Trophoblast cell (in vitro differentiated cells and primary cell): ENCODE measurements at regions not wholly inside any gene's neighbourhood (a gene's known extent, or its start where the extent isn't known, plus 50 kb on each side); places are given as distances from the start of the nearest gene placed in this dataset.

ENCODE experiments used
- DNase-seq, 2 donors: peaks; one replicate each; pipeline ENCODE4 v3.0.0-alpha.2; 2016
- H2AFZ ChIP-seq: 2 replicates; pipeline ENCODE4 v1.6.1; 2013; ENCODE audit warnings: low read length, moderate library complexity, mild to moderate bottlenecking; ENCODE audit not compliant: insufficient read depth, poor library complexity
- H2AK5ac ChIP-seq: 2 replicates; pipeline ENCODE4 v1.6.1; 2013; ENCODE audit warnings: mild to moderate bottlenecking, low read length
- H2BK120ac ChIP-seq: 2 replicates; pipeline ENCODE4 v1.6.1; 2013; ENCODE audit warnings: low read length, mild to moderate bottlenecking, moderate library complexity; ENCODE audit not compliant: insufficient read depth, poor library complexity
- H2BK12ac ChIP-seq: 2 replicates; pipeline ENCODE4 v1.6.1; 2013; ENCODE audit warnings: mild to moderate bottlenecking, low read length, moderate library complexity
- H2BK5ac ChIP-seq: 2 replicates; pipeline ENCODE4 v1.6.1; 2013; ENCODE audit warnings: low read length, low read depth, moderate library complexity, mild to moderate bottlenecking; ENCODE audit not compliant: poor library complexity
- H3K14ac ChIP-seq: 2 replicates; pipeline ENCODE4 v1.6.1; 2013; ENCODE audit warnings: mild to moderate bottlenecking, low read length
- H3K18ac ChIP-seq: 2 replicates; pipeline ENCODE4 v1.6.1; 2013; ENCODE audit warnings: mild to moderate bottlenecking, low read length
- H3K23ac ChIP-seq: 2 replicates; pipeline ENCODE4 v1.6.1; 2013; ENCODE audit warnings: low read length
- H3K27ac ChIP-seq: 2 replicates; pipeline ENCODE4 v1.5.1; 2013; ENCODE audit warnings: low read depth, mild to moderate bottlenecking, inconsistent platforms, low read length, moderate library complexity
- H3K27me3 ChIP-seq: 2 replicates; pipeline ENCODE4 v1.6.1; 2013; ENCODE audit warnings: inconsistent platforms, mild to moderate bottlenecking, low read length, moderate library complexity; ENCODE audit not compliant: insufficient read depth
- H3K36me3 ChIP-seq, 2 experiments: 1 replicate in 1 of 2; 2 replicates in 1 of 2; pipeline ENCODE4 v1.6.1; 2013; ENCODE audit warnings: low read length in 2 of 2, mild to moderate bottlenecking in 2 of 2, moderate library complexity in 1 of 2; ENCODE audit not compliant: insufficient read depth in 2 of 2, control insufficient read depth in 1 of 2
- H3K4ac ChIP-seq: 2 replicates; pipeline ENCODE4 v1.6.1; 2013; ENCODE audit warnings: low read depth, mild to moderate bottlenecking, low read length, moderate library complexity
- H3K4me1 ChIP-seq, 2 experiments: 1 replicate in 1 of 2; 2 replicates in 1 of 2; pipeline ENCODE4 v1.6.1; 2013; ENCODE audit warnings: low read length in 2 of 2, mild to moderate bottlenecking in 2 of 2, moderate library complexity in 1 of 2; ENCODE audit not compliant: insufficient read depth in 2 of 2, control insufficient read depth in 1 of 2
- H3K4me2 ChIP-seq: 2 replicates; pipeline ENCODE4 v1.6.1; 2013; ENCODE audit warnings: inconsistent platforms, mild to moderate bottlenecking, low read length, moderate library complexity
- H3K4me3 ChIP-seq: 2 replicates; pipeline ENCODE4 v1.5.1; 2013; ENCODE audit warnings: mild to moderate bottlenecking, low read depth, low read length, inconsistent platforms
- H3K79me1 ChIP-seq: one replicate; pipeline ENCODE4 v1.6.1; 2013; ENCODE audit warnings: low read length
- H3K79me2 ChIP-seq: 2 replicates; pipeline ENCODE4 v1.6.1; 2013; ENCODE audit warnings: low read length, mild to moderate bottlenecking; ENCODE audit not compliant: control insufficient read depth, insufficient read depth, poor library complexity
- H3K9ac ChIP-seq: 2 replicates; pipeline ENCODE4 v1.6.1; 2013; ENCODE audit warnings: mild to moderate bottlenecking, low read length
- H3K9me3 ChIP-seq: 2 replicates; pipeline ENCODE4 v1.6.1; 2013; ENCODE audit warnings: low read depth, mild to moderate bottlenecking, control low read depth, inconsistent platforms, low read length; ENCODE audit not compliant: insufficient read depth
- H4K12ac ChIP-seq: 2 replicates; pipeline ENCODE4 v1.6.1; 2013; ENCODE audit warnings: low read depth, mild to moderate bottlenecking, low read length, moderate library complexity
- H4K8ac ChIP-seq: 2 replicates; pipeline ENCODE4 v1.6.1; 2013; ENCODE audit warnings: low read depth, mild to moderate bottlenecking, low read length, moderate library complexity
- H4K91ac ChIP-seq: one replicate; pipeline ENCODE4 v1.6.1; 2013; ENCODE audit warnings: low read depth, mild to moderate bottlenecking, low read length, moderate library complexity
- WGBS: extraction: QIAGEN DNeasy Blood & Tissue Kit; methylation state at CpG from one replicate; pipeline ENCODE4 v1.1.7; 2013; ENCODE audit warnings: missing lambda C conversion rate; ENCODE audit not compliant: insufficient read length, insufficient coverage; ENCODE audit errors: extremely low coverage; 5-methylcytosine and 5-hydroxymethylcytosine counted together

- H4K91ac ChIP-seq: no peak overlapping the region
- H3K27ac ChIP-seq: no peak overlapping the region
- H3K9me3 ChIP-seq: no peaks in the 10 kb centered on the region
- H3K14ac ChIP-seq: no peak overlapping the region
- no peak overlapping the region for H3K4me3 ChIP-seq
- no peak overlapping the region for H3K4me2 ChIP-seq
- no peak overlapping the region for H2AK5ac ChIP-seq
- no peaks in the 10 kb centered on the region for H3K79me1 ChIP-seq
- H2BK12ac ChIP-seq: no peak overlapping the region
- no peaks in the 10 kb centered on the region for H3K27me3 ChIP-seq
- no peak overlapping the region for H2AFZ ChIP-seq
- H3K23ac ChIP-seq: no peak overlapping the region
- H4K12ac ChIP-seq: no peak overlapping the region
- H2BK5ac ChIP-seq: no peak overlapping the region
- H4K8ac ChIP-seq: no peak overlapping the region
- WGBS: no CpG with 5 or more reads among the region's 1 CpG
- H3K79me2 ChIP-seq: no peaks in the 10 kb centered on the region
- H2BK120ac ChIP-seq: no peak overlapping the region
- no peak overlapping the region for H3K4ac ChIP-seq
- H3K36me3 ChIP-seq: no peaks in the 10 kb centered on the region
- peak in 1 of 2 donors; percentile 36 for DNase-seq
- no peaks in the 10 kb centered on the region for H3K4me1 ChIP-seq
- no peak overlapping the region for H3K9ac ChIP-seq
- H3K18ac ChIP-seq: no peak overlapping the region
Observed at GRCh38 chr11:103779054-103779453, 257.4 kb upstream of the DDI1 start.

GRCh38 chr11:103789952-103790351 is 246.5 kb upstream of the DDI1 start:
- H3K18ac ChIP-seq: no peak overlapping the region
- no peaks in the 10 kb centered on the region for H3K79me2 ChIP-seq
- H3K23ac ChIP-seq: no peak overlapping the region
- no peaks in the 10 kb centered on the region for H3K9me3 ChIP-seq
- no peak overlapping the region for H3K4me3 ChIP-seq
- no peak overlapping the region for H2AK5ac ChIP-seq
- no peak overlapping the region for H3K9ac ChIP-seq
- no peak overlapping the region for H2BK120ac ChIP-seq
- no peak overlapping the region for H2BK5ac ChIP-seq
- no peak overlapping the region for H3K27ac ChIP-seq
- H4K8ac ChIP-seq: no peak overlapping the region
- no peaks in the 10 kb centered on the region for H3K4me1 ChIP-seq
- no peaks in the 10 kb centered on the region for H3K36me3 ChIP-seq
- H3K27me3 ChIP-seq: no peaks in the 10 kb centered on the region
- no peak overlapping the region for H3K14ac ChIP-seq
- no peak for DNase-seq
- H2AFZ ChIP-seq: no peak overlapping the region
- H3K79me1 ChIP-seq: no peaks in the 10 kb centered on the region
- H4K91ac ChIP-seq: no peak overlapping the region
- no peak overlapping the region for H3K4me2 ChIP-seq
- no peak overlapping the region for H3K4ac ChIP-seq
- H2BK12ac ChIP-seq: no peak overlapping the region
- H4K12ac ChIP-seq: no peak overlapping the region

GRCh38 chr11:103792981-103793468 is 243.4 kb upstream of the DDI1 start:
- Histone ChIP-seq H2BK12ac (no peak overlapping the region), H3K79me2 (no peaks in the 10 kb centered on the region), H3K4me3 (no peak overlapping the region), H3K18ac (no peak overlapping the region), H3K23ac (no peak overlapping the region), H3K79me1 (no peaks in the 10 kb centered on the region), H3K27me3 (no peaks in the 10 kb centered on the region), H3K36me3 (no peaks in the 10 kb centered on the region), H3K9ac (no peak overlapping the region), H3K4me1 (no peaks in the 10 kb centered on the region), H3K4ac (no peak overlapping the region), H3K9me3 (no peaks in the 10 kb centered on the region), H2BK120ac (no peak overlapping the region), H4K12ac (no peak overlapping the region), H3K14ac (no peak overlapping the region), H4K8ac (no peak overlapping the region), H2BK5ac (no peak overlapping the region), H2AK5ac (no peak overlapping the region), H3K4me2 (no peak overlapping the region), H4K91ac (no peak overlapping the region), H2AFZ (no peak overlapping the region), H3K27ac (no peak overlapping the region)
- WGBS: no CpG with 5 or more reads among the region's 1 CpG
- no peak for DNase-seq

GRCh38 chr11:103794262-103794661 is 242.2 kb upstream of the DDI1 start:
- Histone ChIP-seq H4K8ac (no peak overlapping the region), H3K18ac (no peak overlapping the region), H2BK12ac (no peak overlapping the region), H3K79me1 (no peaks in the 10 kb centered on the region), H3K36me3 (no peaks in the 10 kb centered on the region), H3K4me2 (no peak overlapping the region), H3K23ac (no peak overlapping the region), H3K27ac (no peak overlapping the region), H2BK5ac (no peak overlapping the region), H3K4me1 (no peaks in the 10 kb centered on the region), H3K27me3 (no peaks in the 10 kb centered on the region), H3K9ac (no peak overlapping the region), H3K14ac (no peak overlapping the region), H2AK5ac (no peak overlapping the region), H3K9me3 (no peaks in the 10 kb centered on the region), H3K79me2 (no peaks in the 10 kb centered on the region), H2BK120ac (no peak overlapping the region), H3K4ac (no peak overlapping the region), H4K91ac (no peak overlapping the region), H4K12ac (no peak overlapping the region), H3K4me3 (no peak overlapping the region), H2AFZ (no peak overlapping the region)
- peak in 1 of 2 donors; percentile 56 for DNase-seq
- no CpG with 5 or more reads among the region's 2 CpGs for WGBS
